HUES6 (cell line): ENCODE measurements at regions not wholly inside any gene's neighbourhood (a gene's known extent, or its start where the extent isn't known, plus 50 kb on each side); places are given as distances from the start of the nearest gene placed in this dataset.

Experiments used
- H3K27ac ChIP-seq: 2 replicates; pipeline ENCODE4 v1.7.0; 2013; ENCODE audit warnings: low read depth, mild to moderate bottlenecking, low read length, inconsistent platforms
- H3K27me3 ChIP-seq: 2 replicates; pipeline ENCODE4 v1.6.1; 2013; ENCODE audit warnings: low read length; ENCODE audit not compliant: control insufficient read depth, insufficient read depth
- H3K36me3 ChIP-seq: 2 replicates; pipeline ENCODE4 v1.6.1; 2013; ENCODE audit warnings: low read length; ENCODE audit not compliant: control insufficient read depth, insufficient read depth
- H3K4me1 ChIP-seq: 2 replicates; pipeline ENCODE4 v1.6.1; 2013; ENCODE audit warnings: low read length; ENCODE audit not compliant: control insufficient read depth, insufficient read depth
- H3K4me3 ChIP-seq: 2 replicates; pipeline ENCODE4 v1.5.1; 2013; ENCODE audit warnings: low read depth, low read length
- H3K9ac ChIP-seq: one replicate; pipeline ENCODE4 v1.6.1; 2013; ENCODE audit warnings: mild to moderate bottlenecking, low read length
- H3K9me3 ChIP-seq: 2 replicates; pipeline ENCODE4 v1.6.1; 2013; ENCODE audit warnings: low read depth, low read length; ENCODE audit not compliant: control insufficient read depth, insufficient read depth

- Histone ChIP-seq H3K4me1 (no peaks in the 10 kb centered on the region), H3K27ac (no peak overlapping the region), H3K36me3 (no peaks in the 10 kb centered on the region), H3K27me3 (no peaks in the 10 kb centered on the region), H3K4me3 (no peak overlapping the region), H3K9ac (no peak overlapping the region), H3K9me3 (no peaks in the 10 kb centered on the region)
Observed at GRCh38 chr2:77922567-77922966, 400.4 kb upstream of the LRRTM4 start.

- no peak overlapping the region for H3K27ac ChIP-seq
- no peaks in the 10 kb centered on the region for H3K27me3 ChIP-seq
- no peak overlapping the region for H3K9ac ChIP-seq
- H3K4me3 ChIP-seq: no peak overlapping the region
- H3K9me3 ChIP-seq: no peaks in the 10 kb centered on the region
- no peaks in the 10 kb centered on the region for H3K36me3 ChIP-seq
- H3K4me1 ChIP-seq: no peaks in the 10 kb centered on the region
Observed at GRCh38 chr2:77937366-77937765, 415.2 kb upstream of the LRRTM4 start.

- no peak overlapping the region for H3K9ac ChIP-seq
- H3K4me3 ChIP-seq: no peak overlapping the region
- no peaks in the 10 kb centered on the region for H3K27me3 ChIP-seq
- H3K36me3 ChIP-seq: no peaks in the 10 kb centered on the region
- H3K27ac ChIP-seq: no peak overlapping the region
- H3K4me1 ChIP-seq: no peaks in the 10 kb centered on the region
- no peaks in the 10 kb centered on the region for H3K9me3 ChIP-seq
Observed at GRCh38 chr2:77938462-77938861, 416.3 kb upstream of the LRRTM4 start.

- H3K27ac ChIP-seq: no peak overlapping the region
Observed at GRCh38 chr2:77939370-77939769, 417.2 kb upstream of the LRRTM4 start.

GRCh38 chr2:77939801-77940200 is 417.6 kb upstream of the LRRTM4 start:
- Histone ChIP-seq H3K27me3 (no peaks in the 10 kb centered on the region), H3K27ac (no peak overlapping the region), H3K36me3 (no peaks in the 10 kb centered on the region), H3K4me1 (no peaks in the 10 kb centered on the region), H3K9me3 (no peaks in the 10 kb centered on the region), H3K9ac (no peak overlapping the region), H3K4me3 (no peak overlapping the region)

More at GRCh38 chr2:77939370-77939769, 417.2 kb upstream of the LRRTM4 start:
- Histone ChIP-seq H3K36me3 (no peaks in the 10 kb centered on the region), H3K9me3 (no peaks in the 10 kb centered on the region), H3K4me3 (no peak overlapping the region), H3K4me1 (no peaks in the 10 kb centered on the region), H3K9ac (no peak overlapping the region), H3K27me3 (no peaks in the 10 kb centered on the region)

- Histone ChIP-seq H3K4me1 (no peaks in the 10 kb centered on the region), H3K4me3 (no peak overlapping the region), H3K9ac (no peak overlapping the region), H3K36me3 (no peaks in the 10 kb centered on the region), H3K9me3 (no peaks in the 10 kb centered on the region), H3K27ac (no peak overlapping the region), H3K27me3 (no peaks in the 10 kb centered on the region)
Observed at GRCh38 chr2:77954931-77955330, 432.8 kb upstream of the LRRTM4 start.

- Histone ChIP-seq H3K9me3 (no peaks in the 10 kb centered on the region), H3K9ac (no peak overlapping the region), H3K36me3 (no peaks in the 10 kb centered on the region), H3K27me3 (no peaks in the 10 kb centered on the region), H3K27ac (no peak overlapping the region), H3K4me1 (no peaks in the 10 kb centered on the region), H3K4me3 (no peak overlapping the region)
Observed at GRCh38 chr2:77962943-77963342, 440.8 kb upstream of the LRRTM4 start.

GRCh38 chr2:77977471-77978063 is 455.4 kb upstream of the LRRTM4 start:
- H3K9ac ChIP-seq: no peak overlapping the region
- no peaks in the 10 kb centered on the region for H3K36me3 ChIP-seq
- H3K27ac ChIP-seq: no peak overlapping the region
- H3K4me1 ChIP-seq: peaks cover 6% of the 10 kb centered on the region; the same call in 1 of the 2 replicates
- no peak overlapping the region for H3K4me3 ChIP-seq
- no peaks in the 10 kb centered on the region for H3K27me3 ChIP-seq
- peaks cover 24% of the 10 kb centered on the region for H3K9me3 ChIP-seq

- H3K4me1 ChIP-seq: no peaks in the 10 kb centered on the region
- no peak overlapping the region for H3K9ac ChIP-seq
- no peak overlapping the region for H3K27ac ChIP-seq
- H3K27me3 ChIP-seq: no peaks in the 10 kb centered on the region
- no peak overlapping the region for H3K4me3 ChIP-seq
- H3K36me3 ChIP-seq: no peaks in the 10 kb centered on the region
- no peaks in the 10 kb centered on the region for H3K9me3 ChIP-seq
Observed at GRCh38 chr2:77995161-77995560, 473.0 kb upstream of the LRRTM4 start.

GRCh38 chr2:77999376-77999775 is 477.2 kb upstream of the LRRTM4 start:
- Histone ChIP-seq H3K36me3 (no peaks in the 10 kb centered on the region), H3K9ac (no peak overlapping the region), H3K4me1 (no peaks in the 10 kb centered on the region), H3K9me3 (no peaks in the 10 kb centered on the region), H3K27me3 (no peaks in the 10 kb centered on the region), H3K27ac (no peak overlapping the region), H3K4me3 (no peak overlapping the region)

- H3K27ac ChIP-seq: no peak overlapping the region
Observed at GRCh38 chr2:78009289-78009688, 487.1 kb upstream of the LRRTM4 start.

GRCh38 chr2:78011251-78011650 is 489.1 kb upstream of the LRRTM4 start:
- no peaks in the 10 kb centered on the region for H3K36me3 ChIP-seq
- no peak overlapping the region for H3K9ac ChIP-seq
- no peaks in the 10 kb centered on the region for H3K4me1 ChIP-seq
- no peak overlapping the region for H3K4me3 ChIP-seq
- no peaks in the 10 kb centered on the region for H3K27me3 ChIP-seq
- no peak overlapping the region for H3K27ac ChIP-seq
- no peaks in the 10 kb centered on the region for H3K9me3 ChIP-seq

More at GRCh38 chr2:78009289-78009688, 487.1 kb upstream of the LRRTM4 start:
- H3K36me3 ChIP-seq: no peaks in the 10 kb centered on the region
- no peaks in the 10 kb centered on the region for H3K27me3 ChIP-seq
- no peaks in the 10 kb centered on the region for H3K9me3 ChIP-seq
- H3K9ac ChIP-seq: no peak overlapping the region
- H3K4me1 ChIP-seq: no peaks in the 10 kb centered on the region
- no peak overlapping the region for H3K4me3 ChIP-seq
